ENCODE measurements at regions not wholly inside any gene's neighbourhood (a gene's known extent, or its start where the extent isn't known, plus 50 kb on each side); places are given as distances from the start of the nearest gene placed in this dataset.

- TF ChIP-seq SOX6 (IDR thresholded peaks at IDR 0.05): no peak
- peak; percentile 19; the same call in 1 of the 2 replicates for TF ChIP-seq SOX6 (CRISPR knock-in tag; IDR thresholded peaks at IDR 0.05)
- no peak for TF ChIP-seq FOXK1 (CRISPR knock-in tag; IDR thresholded peaks at IDR 0.05; ENCODE audit: borderline replicate concordance, low read depth)
- no peak for TF ChIP-seq ATF7 (IDR thresholded peaks at IDR 0.05)
- TF ChIP-seq ATF7 (CRISPR knock-in tag; IDR thresholded peaks at IDR 0.05): no peak
- no peak for TF ChIP-seq GATAD1 (CRISPR knock-in tag; IDR thresholded peaks at IDR 0.05)
- no peak for TF ChIP-seq ZBTB40 (IDR thresholded peaks at IDR 0.05)
- no peak for TF ChIP-seq ZBTB40 (CRISPR knock-in tag; IDR thresholded peaks at IDR 0.05)
- no peak for TF ChIP-seq MLX (CRISPR knock-in tag; IDR thresholded peaks at IDR 0.05)
- TF ChIP-seq ZC3H4 (CRISPR knock-in tag; IDR thresholded peaks at IDR 0.05; ENCODE audit: borderline replicate concordance): no peak
- no peak for TF ChIP-seq GLMP (CRISPR knock-in tag; IDR thresholded peaks at IDR 0.05; ENCODE audit: borderline replicate concordance)
- TF ChIP-seq HBP1 (CRISPR knock-in tag; IDR thresholded peaks at IDR 0.05; ENCODE audit: low read depth): no peak
- TF ChIP-seq ZNF225 (CRISPR knock-in tag; IDR thresholded peaks at IDR 0.05): no peak
- no peak for TF ChIP-seq SMAD3 (CRISPR knock-in tag; IDR thresholded peaks at IDR 0.05)
- TF ChIP-seq ZNF335 (CRISPR knock-in tag; IDR thresholded peaks at IDR 0.05): no peak
- no peak for TF ChIP-seq ZFYVE20 (CRISPR knock-in tag; IDR thresholded peaks at IDR 0.05; ENCODE audit: borderline replicate concordance, low read depth)
- no peak for TF ChIP-seq EZH2 (conservative IDR thresholded peaks at IDR 0.05; ENCODE audit: low read depth, low read length)
- TF ChIP-seq ZNF484 (CRISPR knock-in tag; IDR thresholded peaks at IDR 0.05; ENCODE audit: borderline replicate concordance, low read depth): no peak
- TF ChIP-seq CHD4 (IDR thresholded peaks at IDR 0.05; ENCODE audit: borderline replicate concordance, low read length): no peak
- TF ChIP-seq KDM4B (CRISPR knock-in tag; IDR thresholded peaks at IDR 0.05): no peak
Measured at GRCh38 chr14:51575349-51576116, 76.2 kb upstream of the FRMD6 start (continued).

All from HepG2 (cell line).